ENCODE measurements at regions not wholly inside any gene's neighbourhood (a gene's known extent, or its start where the extent isn't known, plus 50 kb on each side); places are given as distances from the start of the nearest gene placed in this dataset.
"Not testable (repeated sequence)": the region's sequence is repeated elsewhere in the genome, so short reads cannot be mapped to it uniquely, and the experiment has no call there.

GRCh38 chr5:130386155-130386554, 481.9 kb downstream of the CHSY3 start:
- FAIRE-seq (no peak), DNase-seq (ENCODE audit: insufficient read length, low spot score) (no peak)
- no peak for TF ChIP-seq POLR2A (IDR thresholded peaks at IDR 0.05; ENCODE audit: low read depth, low read length)

DNA sequence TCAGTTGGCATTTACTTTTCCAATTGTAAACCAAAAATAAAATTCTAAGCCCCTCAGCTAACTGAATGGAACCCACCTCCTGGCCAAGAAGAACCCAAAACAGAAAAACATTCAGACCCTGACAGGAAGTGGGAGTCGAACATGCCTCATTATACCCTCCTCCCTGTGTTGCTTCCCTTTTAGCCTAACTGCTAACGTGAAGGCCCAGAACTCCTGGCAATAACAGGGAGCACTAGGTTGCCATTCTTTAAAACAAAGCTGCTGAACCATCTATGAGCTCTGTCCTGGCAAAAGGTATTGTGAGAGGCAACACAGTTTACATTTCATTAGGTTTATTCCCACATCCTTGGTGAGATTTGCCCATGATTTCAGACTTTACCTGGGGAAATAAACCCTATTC, 481.4 kb downstream of the CHSY3 start:
- DNase-seq (ENCODE audit: insufficient read length, low spot score) (no peak), FAIRE-seq (no peak)
- no peak for TF ChIP-seq POLR2A (IDR thresholded peaks at IDR 0.05; ENCODE audit: low read depth, low read length)

GRCh38 chr5:130365956-130366355, 461.7 kb downstream of the CHSY3 start:
- DNase-seq (ENCODE audit: insufficient read length, low spot score) (no peak), FAIRE-seq (no peak)
- TF ChIP-seq POLR2A (IDR thresholded peaks at IDR 0.05; ENCODE audit: low read depth, low read length), result no peak

DNA sequence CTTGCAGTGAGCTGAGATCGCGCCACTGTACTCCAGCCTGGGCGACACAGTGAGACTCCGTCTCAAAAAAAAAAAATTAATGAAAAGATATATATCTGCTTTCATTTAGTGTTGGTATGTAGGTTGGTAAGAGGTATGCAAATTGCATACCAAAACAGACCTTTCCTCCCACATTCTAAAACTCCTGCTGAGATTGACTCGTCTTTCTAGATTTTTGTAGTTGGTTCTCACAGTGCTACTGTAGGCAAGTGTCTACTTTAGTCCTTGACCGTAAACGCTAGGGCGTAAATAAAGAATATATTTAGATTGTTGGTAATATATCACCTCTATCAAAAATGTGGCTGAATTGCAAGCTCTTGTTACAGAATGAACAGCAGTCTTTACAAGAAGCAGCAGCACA, 445.9 kb downstream of the CHSY3 start:
- DNase-seq (ENCODE audit: insufficient read length, low spot score), result no peak
- TF ChIP-seq POLR2A (IDR thresholded peaks at IDR 0.05; ENCODE audit: low read depth, low read length), result no peak
- no peak for FAIRE-seq

DNA sequence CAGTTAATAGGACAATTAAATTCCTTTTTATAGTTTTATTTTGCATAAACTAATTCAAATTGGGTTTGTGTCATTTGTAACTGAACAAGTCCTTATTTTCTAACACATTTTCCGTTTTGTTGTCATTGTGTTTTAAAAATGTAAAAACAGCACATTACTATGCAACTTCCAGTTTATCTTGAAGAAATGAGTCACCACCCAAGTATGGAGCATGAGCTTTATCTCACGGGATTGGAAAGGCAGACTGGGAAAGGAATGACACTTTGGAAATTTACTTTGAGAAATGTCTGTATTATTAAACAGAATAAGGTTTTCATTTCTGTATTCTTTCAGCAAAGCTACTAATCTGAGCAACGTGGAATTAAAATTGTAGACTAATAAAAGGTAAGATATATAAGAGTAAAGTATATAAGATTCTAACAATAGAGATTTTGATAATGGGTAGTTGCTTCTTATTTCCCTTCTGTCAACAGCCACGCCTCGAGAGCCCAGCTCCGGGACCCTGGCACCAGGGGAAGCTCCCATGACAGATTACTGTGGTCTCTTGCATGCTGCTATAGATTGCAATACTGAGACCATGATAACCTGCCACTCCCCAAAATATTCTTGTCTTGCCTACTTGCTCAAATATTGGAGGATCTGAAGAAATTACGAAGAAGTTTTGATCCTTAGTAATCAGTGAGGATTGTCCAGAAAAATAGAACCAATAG, 433.1 kb downstream of the CHSY3 start:
- TF ChIP-seq POLR2A (IDR thresholded peaks at IDR 0.05; ENCODE audit: low read depth, low read length), result no peak
- FAIRE-seq (peak; percentile 79), DNase-seq (ENCODE audit: insufficient read length, low spot score) (no peak)

DNA sequence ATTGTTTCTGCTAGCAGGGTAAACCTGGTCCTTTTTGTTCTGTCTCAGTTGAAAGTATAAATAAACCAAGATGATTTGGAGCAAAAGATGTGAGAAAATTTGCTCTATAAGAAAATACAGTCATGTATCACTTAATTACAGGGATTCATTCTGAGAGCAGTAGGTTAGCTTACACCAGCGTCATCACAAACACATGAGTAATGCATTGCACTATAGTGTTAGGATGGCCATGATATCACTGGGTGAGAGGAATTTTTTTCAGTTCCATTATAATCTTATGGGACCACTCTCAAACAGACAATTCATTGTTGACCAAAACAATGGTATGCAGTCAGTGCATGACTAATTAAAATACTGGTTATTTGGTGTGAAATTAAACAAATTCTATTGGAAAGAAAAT, 430.9 kb downstream of the CHSY3 start:
- FAIRE-seq, result peak; percentile 45
- DNase-seq (ENCODE audit: insufficient read length, low spot score), result no peak
- TF ChIP-seq POLR2A (IDR thresholded peaks at IDR 0.05; ENCODE audit: low read depth, low read length), result no peak

DNA sequence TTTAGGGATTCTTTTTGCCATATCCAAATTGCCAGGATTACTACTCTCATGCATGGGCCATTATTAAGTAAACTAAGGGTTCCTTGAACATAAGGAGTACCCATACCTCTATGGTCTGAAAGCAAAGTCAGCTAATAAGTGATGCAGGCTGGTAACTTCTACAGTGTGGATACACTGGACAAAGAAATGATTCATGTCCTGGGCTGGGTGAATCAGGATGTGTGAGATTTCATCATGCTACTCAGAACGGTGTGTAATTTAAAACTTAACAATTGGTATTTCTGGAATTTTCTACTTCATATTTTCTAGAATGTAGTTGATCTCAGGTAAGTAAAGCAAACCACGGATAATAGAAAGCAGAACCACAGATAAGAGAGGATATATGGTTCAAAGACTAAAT, 428.8 kb downstream of the CHSY3 start:
- TF ChIP-seq POLR2A (IDR thresholded peaks at IDR 0.05; ENCODE audit: low read depth, low read length), result no peak
- peak; percentile 96 for FAIRE-seq
- no peak for DNase-seq (ENCODE audit: insufficient read length, low spot score)

DNA sequence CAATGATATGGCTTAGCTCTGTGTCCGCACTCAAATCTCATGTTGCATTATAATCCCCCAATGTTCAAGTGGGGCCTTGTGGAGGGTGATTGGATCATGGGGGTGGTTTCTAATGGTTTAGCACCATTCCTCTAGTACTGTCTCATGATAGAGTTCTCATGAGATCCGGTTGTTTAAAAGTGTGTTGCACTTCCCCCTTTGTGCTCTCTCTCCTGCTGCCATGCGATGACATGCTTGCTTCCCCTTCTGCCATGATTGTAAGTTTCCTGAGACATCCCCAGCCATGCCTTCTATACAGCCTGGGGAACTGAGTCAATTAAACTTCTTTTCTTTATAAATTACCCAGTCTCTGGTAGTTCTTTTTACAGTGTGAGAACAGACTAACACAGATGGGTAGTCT, 427.1 kb downstream of the CHSY3 start:
- TF ChIP-seq POLR2A (IDR thresholded peaks at IDR 0.05; ENCODE audit: low read depth, low read length), result no peak

GRCh38 chr5:130324953-130325671, 420.8 kb downstream of the CHSY3 start:
- no peak for DNase-seq (ENCODE audit: insufficient read length, low spot score)
- FAIRE-seq, result no peak
- TF ChIP-seq POLR2A (IDR thresholded peaks at IDR 0.05; ENCODE audit: low read depth, low read length), result no peak

More for the DNA sequence above, 427.1 kb downstream of the CHSY3 start:
- FAIRE-seq (no peak), DNase-seq (ENCODE audit: insufficient read length, low spot score) (no peak)

DNA sequence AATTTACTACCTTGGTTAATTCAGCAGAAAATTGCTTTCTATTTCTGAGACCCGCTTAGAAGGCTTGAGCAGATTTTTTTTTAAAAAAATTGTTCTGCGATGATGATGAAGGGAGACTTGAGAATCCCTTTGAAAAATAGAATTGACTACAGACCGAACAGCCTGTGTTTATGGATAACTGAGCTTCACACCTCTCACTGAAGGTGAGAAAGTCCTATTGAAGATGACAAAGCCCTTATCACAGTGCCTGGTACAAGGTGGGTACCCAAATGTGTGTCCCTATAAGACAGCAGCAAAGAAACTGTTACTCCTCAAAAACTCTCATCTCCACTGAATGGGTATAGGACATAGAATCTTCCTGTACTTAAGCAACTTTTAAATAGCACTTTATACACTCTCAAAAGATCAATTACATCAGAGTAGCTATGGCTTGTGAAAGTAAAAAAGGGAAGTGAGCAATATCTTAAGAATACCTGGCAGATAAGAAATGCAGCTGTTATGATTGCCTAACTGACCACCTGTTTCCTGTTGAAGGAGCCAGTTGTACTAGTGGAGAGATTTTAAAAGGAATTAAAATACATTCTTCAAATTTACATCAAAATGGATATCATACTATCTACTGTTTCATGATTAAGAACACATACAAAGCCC, 419.7 kb downstream of the CHSY3 start:
- no peak for DNase-seq (ENCODE audit: insufficient read length, low spot score)
- no peak for TF ChIP-seq POLR2A (IDR thresholded peaks at IDR 0.05; ENCODE audit: low read depth, low read length)
- FAIRE-seq, result no peak

DNA sequence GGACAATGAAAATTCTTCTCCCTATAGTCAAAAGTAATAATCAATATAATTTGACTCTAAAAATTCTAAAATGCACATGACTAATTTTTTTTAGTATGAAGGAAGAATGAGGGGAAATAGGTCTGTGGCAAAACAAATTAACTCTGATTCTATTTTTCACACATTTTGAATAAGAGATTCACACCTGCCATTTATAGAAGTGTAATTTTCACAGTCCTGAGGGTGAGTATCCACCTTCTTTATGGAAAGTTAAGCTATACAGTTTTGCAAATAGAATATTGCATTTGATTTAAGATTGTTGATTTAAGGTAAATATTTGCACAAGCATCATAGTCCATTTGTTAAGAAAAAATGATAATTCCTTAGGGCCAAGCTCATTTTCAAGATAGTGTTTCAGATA, 417.7 kb downstream of the CHSY3 start:
- TF ChIP-seq POLR2A (IDR thresholded peaks at IDR 0.05; ENCODE audit: low read depth, low read length), result no peak
- DNase-seq (ENCODE audit: insufficient read length, low spot score), result no peak
- no peak for FAIRE-seq

DNA sequence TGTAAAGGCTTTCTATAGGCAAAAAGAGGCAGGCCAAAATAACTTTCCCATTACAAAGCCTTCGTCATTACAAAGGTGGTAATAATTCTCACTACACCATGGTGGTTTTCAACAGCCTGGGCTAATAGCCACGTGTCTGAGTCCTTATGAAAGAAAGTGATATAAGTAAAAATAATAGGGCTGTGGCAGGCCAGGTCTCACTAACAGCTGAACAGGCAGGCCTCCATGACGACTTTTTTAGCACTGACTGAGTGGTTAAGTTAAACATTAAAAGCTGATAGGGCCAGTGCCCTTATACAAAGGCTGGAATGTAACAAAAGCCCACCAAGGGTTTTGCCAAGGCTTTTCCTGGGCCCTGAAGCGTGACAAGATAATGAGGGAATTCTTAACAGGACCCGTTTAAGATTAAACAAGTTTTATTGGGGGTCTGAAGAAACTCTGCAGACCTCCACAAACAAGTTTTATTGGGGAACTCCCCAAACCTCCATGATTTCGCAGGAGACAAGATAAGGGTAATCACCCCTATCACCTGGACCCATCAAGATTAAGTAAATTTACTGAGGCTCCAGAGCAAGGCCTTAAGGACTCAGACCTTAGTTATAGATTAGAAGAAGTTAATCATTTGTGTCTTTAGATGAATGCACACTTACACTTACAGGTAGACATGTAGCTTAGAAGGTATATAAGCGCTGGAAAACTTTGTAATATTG, 412.9 kb downstream of the CHSY3 start:
- no peak for FAIRE-seq
- no peak for TF ChIP-seq POLR2A (IDR thresholded peaks at IDR 0.05; ENCODE audit: low read depth, low read length)

DNA sequence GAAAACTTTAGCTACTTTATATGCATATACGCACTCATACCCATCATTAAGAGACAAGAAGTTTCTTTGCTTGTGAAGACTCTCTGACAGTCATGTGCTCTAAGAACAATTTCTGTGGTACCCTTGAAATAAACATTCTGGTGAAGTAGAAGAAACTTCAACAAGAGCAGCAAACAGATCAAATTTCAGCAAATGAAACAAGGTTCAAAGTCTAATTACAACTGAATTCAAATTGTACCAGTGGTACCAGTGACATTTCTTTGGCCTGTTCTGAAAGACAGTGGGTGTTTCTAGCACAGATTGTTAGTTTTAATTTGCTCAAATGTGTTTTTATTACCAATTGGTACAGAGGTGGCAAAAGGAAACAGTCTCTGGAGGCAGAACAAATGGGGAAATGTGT, 391.0 kb downstream of the CHSY3 start:
- DNase-seq (ENCODE audit: insufficient read length, low spot score), result no peak
- FAIRE-seq, result no peak
- TF ChIP-seq POLR2A (IDR thresholded peaks at IDR 0.05; ENCODE audit: low read depth, low read length), result no peak

More for the DNA sequence above, 412.9 kb downstream of the CHSY3 start:
- no peak for DNase-seq (ENCODE audit: insufficient read length, low spot score)

GRCh38 chr5:130294798-130295197, 390.5 kb downstream of the CHSY3 start:
- DNase-seq (ENCODE audit: insufficient read length, low spot score); FAIRE-seq: not testable (repeated sequence)

All from H54 (cell line).